ENCODE measurements at regions not wholly inside any gene's neighbourhood (a gene's known extent, or its start where the extent isn't known, plus 50 kb on each side); places are given as distances from the start of the nearest gene placed in this dataset.
"Not testable (repeated sequence)": the region's sequence is repeated elsewhere in the genome, so short reads cannot be mapped to it uniquely, and the experiment has no call there.

- DNase-seq (ENCODE audit: low read depth) = no peak
These were observed 185.5 kb downstream of the TEX13C start for GRCh38 chrX:125505207-125505606.

- DNase-seq (ENCODE audit: low read depth) = no peak
These were observed 187.4 kb downstream of the TEX13C start for GRCh38 chrX:125507119-125507518.

- no peak for DNase-seq (ENCODE audit: low read depth)
These were observed 200.4 kb downstream of the TEX13C start for GRCh38 chrX:125520029-125520428.

- no peak for DNase-seq (ENCODE audit: low read depth)
These were observed 203.1 kb downstream of the TEX13C start for GRCh38 chrX:125522752-125523151.

GRCh38 chrX:125532411-125533089 is 212.9 kb downstream of the TEX13C start:
- DNase-seq (ENCODE audit: low read depth) = no peak

GRCh38 chrX:125533352-125533751 is 213.7 kb downstream of the TEX13C start:
- no peak for DNase-seq (ENCODE audit: low read depth)

GRCh38 chrX:125544031-125544660 is 224.5 kb downstream of the TEX13C start:
- no peak for DNase-seq (ENCODE audit: low read depth)

- no peak for DNase-seq (ENCODE audit: low read depth)
These were observed 225.2 kb downstream of the TEX13C start for GRCh38 chrX:125544856-125545255.

- DNase-seq (ENCODE audit: low read depth) = no peak
These were observed 257.8 kb downstream of the TEX13C start for GRCh38 chrX:125577479-125577878.

- DNase-seq (ENCODE audit: low read depth) = no peak
These were observed 284.8 kb downstream of the TEX13C start for GRCh38 chrX:125604448-125604847.

GRCh38 chrX:125605145-125605544 is 285.5 kb downstream of the TEX13C start:
- no peak for DNase-seq (ENCODE audit: low read depth)

GRCh38 chrX:125614591-125615343 is 295.1 kb downstream of the TEX13C start:
- DNase-seq (ENCODE audit: low read depth) = not testable (repeated sequence)

GRCh38 chrX:125620715-125621587 is 301.3 kb downstream of the TEX13C start:
- no peak for DNase-seq (ENCODE audit: low read depth)

GRCh38 chrX:125621588-125621927 is 301.9 kb downstream of the TEX13C start:
- no peak for DNase-seq (ENCODE audit: low read depth)

- DNase-seq (ENCODE audit: low read depth) = no peak
These were observed 303.2 kb downstream of the TEX13C start for GRCh38 chrX:125622899-125623298.

- no peak for DNase-seq (ENCODE audit: low read depth)
These were observed 308.0 kb downstream of the TEX13C start for GRCh38 chrX:125627676-125628075.

- no peak for DNase-seq (ENCODE audit: low read depth)
These were observed 308.8 kb downstream of the TEX13C start for GRCh38 chrX:125628435-125628834.

GRCh38 chrX:125641405-125641804 is 321.7 kb downstream of the TEX13C start:
- DNase-seq (ENCODE audit: low read depth) = no peak

GRCh38 chrX:125646195-125646594 is 326.5 kb downstream of the TEX13C start:
- DNase-seq (ENCODE audit: low read depth) = no peak

GRCh38 chrX:125651426-125651825 is 331.8 kb downstream of the TEX13C start:
- DNase-seq (ENCODE audit: low read depth) = no peak

GRCh38 chrX:125654501-125654900 is 334.8 kb downstream of the TEX13C start:
- DNase-seq (ENCODE audit: low read depth) = no peak

GRCh38 chrX:125673758-125674157 is 354.1 kb downstream of the TEX13C start:
- no peak for DNase-seq (ENCODE audit: low read depth)
